HepG2 (cell line): ENCODE measurements at regions not wholly inside any gene's neighbourhood (a gene's known extent, or its start where the extent isn't known, plus 50 kb on each side); places are given as distances from the start of the nearest gene placed in this dataset.

ENCODE experiments used
- CAMTA2 ChIP-seq: sonication (generic); formaldehyde crosslinking; IDR thresholded peaks from 2 replicates; pipeline ENCODE4 v1.4.0; 2020; ENCODE audit warnings: mild to moderate bottlenecking, missing genetic modification reagents, borderline replicate concordance
- CTCF ChIP-seq: sonication (generic); formaldehyde crosslinking; IDR thresholded peaks from 2 replicates; pipeline ENCODE4 v1.5.0; 2020; ENCODE audit warnings: mild to moderate bottlenecking, missing genetic modification reagents, moderate library complexity
- EZH2 ChIP-seq: conservative IDR thresholded peaks from 2 replicates; pipeline ENCODE4 v1.6.1; 2012; ENCODE audit warnings: mild to moderate bottlenecking, low read depth, low read length, moderate library complexity
- POLR2AphosphoS5 ChIP-seq: IDR thresholded peaks from 2 replicates; pipeline ENCODE4 v1.6.1; 2012; ENCODE audit warnings: low read depth, low read length
- RELA ChIP-seq: sonication (generic); formaldehyde crosslinking; IDR thresholded peaks from 2 replicates; pipeline ENCODE4 v1.4.0; 2020; ENCODE audit warnings: missing genetic modification reagents
- SMARCC2 ChIP-seq: fragments of 450-650 bp; IDR thresholded peaks from 2 replicates; pipeline ENCODE4 v1.6.1; 2017; ENCODE audit warnings: antibody characterized with exemption, mild to moderate bottlenecking
- SRSF9 ChIP-seq: fragments of 200-400 bp; formaldehyde crosslinking; IDR thresholded peaks from 2 replicates; pipeline ENCODE4 v1.6.1; 2018; ENCODE audit warnings: borderline replicate concordance, mild to moderate bottlenecking, low read depth, low read length; ENCODE audit not compliant: insufficient read depth, poor library complexity, severe bottlenecking
- ZBTB8A ChIP-seq: sonication (generic); formaldehyde crosslinking; IDR thresholded peaks from 2 replicates; pipeline ENCODE4 v1.4.0; 2020; ENCODE audit warnings: mild to moderate bottlenecking, low read depth, missing genetic modification reagents, borderline replicate concordance
- ZNF572 ChIP-seq: sonication (generic); formaldehyde crosslinking; IDR thresholded peaks from 2 replicates; pipeline ENCODE4 v1.5.1; 2020; ENCODE audit warnings: mild to moderate bottlenecking, missing genetic modification reagents

- TF ChIP-seq EZH2 (no peak), ZNF572 (no peak), CAMTA2 (CRISPR knock-in tag) (no peak), ZBTB8A (CRISPR knock-in tag) (no peak), SRSF9 (no peak), CTCF (no peak), POLR2AphosphoS5 (no peak), SMARCC2 (no peak), RELA (CRISPR knock-in tag) (no peak)
Observed at GRCh38 chrX:6448003-6448402, 86.9 kb downstream of the VCX3A start.
